ENCODE measurements at regions not wholly inside any gene's neighbourhood (a gene's known extent, or its start where the extent isn't known, plus 50 kb on each side); places are given as distances from the start of the nearest gene placed in this dataset.

- TF ChIP-seq CTCF (IDR thresholded peaks at IDR 0.05) (no peak), EP300 (IDR thresholded peaks at IDR 0.05) (no peak), POLR2A (IDR thresholded peaks at IDR 0.05) (no peak)
These were observed 119.0 kb upstream of the CDC42EP3 start for GRCh38 chr2:37790462-37790861.

Data from ovary (tissue), 3 donors.